IMR-90 (cell line): ENCODE measurements at regions not wholly inside any gene's neighbourhood (a gene's known extent, or its start where the extent isn't known, plus 50 kb on each side); places are given as distances from the start of the nearest gene placed in this dataset.

Experiments used
- BHLHE40 ChIP-seq: fragments of 150-350 bp; IDR thresholded peaks from 2 replicates; pipeline ENCODE4 v1.6.1; 2016; ENCODE audit warnings: mild to moderate bottlenecking, low read depth, low read length
- CEBPB ChIP-seq: IDR thresholded peaks from 2 replicates; pipeline ENCODE4 v1.6.1; 2012; ENCODE audit warnings: low read depth, low read length, improper control_type of control experiment
- MAFK ChIP-seq: IDR thresholded peaks from 2 replicates; pipeline ENCODE4 v1.6.1; 2012; ENCODE audit warnings: low read depth, low read length, improper control_type of control experiment
- POLR2A ChIP-seq: IDR thresholded peaks from 2 replicates; pipeline ENCODE4 v1.6.1; 2012; ENCODE audit warnings: mild to moderate bottlenecking, low read depth, low read length
- RAD21 ChIP-seq: IDR thresholded peaks from 2 replicates; pipeline ENCODE4 v1.6.1; 2012; ENCODE audit warnings: low read length, improper control_type of control experiment
- RCOR1 ChIP-seq: IDR thresholded peaks from 2 replicates; pipeline ENCODE4 v1.6.1; 2012; ENCODE audit warnings: mild to moderate bottlenecking, low read length, improper control_type of control experiment; ENCODE audit not compliant: insufficient replicate concordance
- RFX5 ChIP-seq: IDR thresholded peaks from 2 replicates; pipeline ENCODE4 v1.8.0; 2012; ENCODE audit warnings: low read depth, mild to moderate bottlenecking, low read length, moderate library complexity
- TF ChIP-seq, protein P1 (sequence below): conservative IDR thresholded peaks from 2 replicates; pipeline ENCODE4 v1.5.1; 2012; ENCODE audit warnings: mild to moderate bottlenecking, low read depth, low read length, improper control_type of control experiment
- TF ChIP-seq, protein P2 (sequence below): fragments of 150-350 bp; IDR thresholded peaks from 2 replicates; pipeline ENCODE4 v1.6.1; 2017; ENCODE audit warnings: mild to moderate bottlenecking, antibody characterized with exemption, low read length, low read depth

DNA sequence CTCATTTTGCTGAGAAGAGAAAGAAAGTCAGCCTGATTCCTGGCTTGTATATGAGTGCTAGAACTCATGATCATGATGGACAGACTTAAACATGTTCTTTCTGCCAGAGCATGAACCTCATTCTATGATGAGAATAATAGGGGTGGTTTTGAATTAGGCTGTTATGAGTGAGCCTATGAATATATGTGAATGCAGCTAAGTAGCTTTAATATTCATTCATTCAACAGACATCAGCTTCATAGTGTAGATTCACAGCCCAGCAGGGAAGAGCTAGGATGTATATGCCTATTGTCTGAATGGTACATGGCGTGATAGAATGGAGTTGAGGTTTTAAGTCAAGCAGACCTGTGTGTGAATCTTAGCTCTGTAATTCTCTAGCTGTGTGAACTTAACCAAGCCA is 573.2 kb downstream of the DHX35 start:
- TF ChIP-seq CEBPB (no peak), RAD21 (no peak), RFX5 (no peak), POLR2A (no peak), BHLHE40 (no peak), RCOR1 (no peak), MAFK (no peak)
- TF ChIP-seq, protein P1, sequence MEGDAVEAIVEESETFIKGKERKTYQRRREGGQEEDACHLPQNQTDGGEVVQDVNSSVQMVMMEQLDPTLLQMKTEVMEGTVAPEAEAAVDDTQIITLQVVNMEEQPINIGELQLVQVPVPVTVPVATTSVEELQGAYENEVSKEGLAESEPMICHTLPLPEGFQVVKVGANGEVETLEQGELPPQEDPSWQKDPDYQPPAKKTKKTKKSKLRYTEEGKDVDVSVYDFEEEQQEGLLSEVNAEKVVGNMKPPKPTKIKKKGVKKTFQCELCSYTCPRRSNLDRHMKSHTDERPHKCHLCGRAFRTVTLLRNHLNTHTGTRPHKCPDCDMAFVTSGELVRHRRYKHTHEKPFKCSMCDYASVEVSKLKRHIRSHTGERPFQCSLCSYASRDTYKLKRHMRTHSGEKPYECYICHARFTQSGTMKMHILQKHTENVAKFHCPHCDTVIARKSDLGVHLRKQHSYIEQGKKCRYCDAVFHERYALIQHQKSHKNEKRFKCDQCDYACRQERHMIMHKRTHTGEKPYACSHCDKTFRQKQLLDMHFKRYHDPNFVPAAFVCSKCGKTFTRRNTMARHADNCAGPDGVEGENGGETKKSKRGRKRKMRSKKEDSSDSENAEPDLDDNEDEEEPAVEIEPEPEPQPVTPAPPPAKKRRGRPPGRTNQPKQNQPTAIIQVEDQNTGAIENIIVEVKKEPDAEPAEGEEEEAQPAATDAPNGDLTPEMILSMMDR, result no peak
- TF ChIP-seq, protein P2, sequence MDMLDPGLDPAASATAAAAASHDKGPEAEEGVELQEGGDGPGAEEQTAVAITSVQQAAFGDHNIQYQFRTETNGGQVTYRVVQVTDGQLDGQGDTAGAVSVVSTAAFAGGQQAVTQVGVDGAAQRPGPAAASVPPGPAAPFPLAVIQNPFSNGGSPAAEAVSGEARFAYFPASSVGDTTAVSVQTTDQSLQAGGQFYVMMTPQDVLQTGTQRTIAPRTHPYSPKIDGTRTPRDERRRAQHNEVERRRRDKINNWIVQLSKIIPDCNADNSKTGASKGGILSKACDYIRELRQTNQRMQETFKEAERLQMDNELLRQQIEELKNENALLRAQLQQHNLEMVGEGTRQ, result no peak
